ENCODE measurements at regions not wholly inside any gene's neighbourhood (a gene's known extent, or its start where the extent isn't known, plus 50 kb on each side); places are given as distances from the start of the nearest gene placed in this dataset.

GRCh38 chr9:82651474-82651873 is 411.5 kb downstream of the RASEF start (continued):
- TF ChIP-seq CEBPB (IDR thresholded peaks at IDR 0.05; ENCODE audit: low read depth): no peak
- TF ChIP-seq TCF7L2 (IDR thresholded peaks at IDR 0.05; ENCODE audit: borderline replicate concordance, extremely low read depth, insufficient read depth, insufficient read length): no peak
- TF ChIP-seq ZBTB33 (IDR thresholded peaks at IDR 0.05; ENCODE audit: extremely low read depth, insufficient replicate concordance, low read length): no peak

GRCh38 chr9:82665324-82665723 is 397.6 kb downstream of the RASEF start:
- intact Hi-C loops (cut with micrococcal nuclease): no loop called here
- H3K4me2 ChIP-seq (ENCODE audit: low read length): no peak overlapping the region
- no peak overlapping the region for H3K27ac ChIP-seq (ENCODE audit: low read depth, low read length)
- RAD21 ChIA-PET (ENCODE audit: low non-redundant PET in 1 of 2, low total read pairs in 2 of 2, uncharacterized antibody in 2 of 2, unreplicated experiment in 2 of 2): no interaction called here
- no peak overlapping the region for H2AFZ ChIP-seq (ENCODE audit: low read depth, low read length, poor library complexity, severe bottlenecking)
- no peak for ATAC-seq
- H3K4me3 ChIP-seq (replicated peaks in 1 of 2; ENCODE audit: low read depth in 1 of 2, low read length in 2 of 2): no peak overlapping the region
- no peak for TF ChIP-seq CTCF (IDR thresholded peaks at IDR 0.05 in 2 of 3, conservative IDR thresholded peaks at IDR 0.05 in 1 of 3; ENCODE audit: borderline replicate concordance in 1 of 3, insufficient read depth in 1 of 3, low read depth in 2 of 3, low read length in 2 of 3)
- no peak for TF ChIP-seq POLR2AphosphoS5 (IDR thresholded peaks at IDR 0.05; ENCODE audit: low read depth, low read length)
- no peak for TF ChIP-seq RAD21 (IDR thresholded peaks at IDR 0.05; ENCODE audit: low read depth)
- no peak for TF ChIP-seq CBX3 (IDR thresholded peaks at IDR 0.05; ENCODE audit: low read depth)
- TF ChIP-seq SIN3A (IDR thresholded peaks at IDR 0.05; ENCODE audit: low read depth): no peak
- no peak for TF ChIP-seq EGR1 (IDR thresholded peaks at IDR 0.05; ENCODE audit: low read depth)
- no peak for TF ChIP-seq SP1 (IDR thresholded peaks at IDR 0.05; ENCODE audit: low read depth)
- TF ChIP-seq, protein P1, sequence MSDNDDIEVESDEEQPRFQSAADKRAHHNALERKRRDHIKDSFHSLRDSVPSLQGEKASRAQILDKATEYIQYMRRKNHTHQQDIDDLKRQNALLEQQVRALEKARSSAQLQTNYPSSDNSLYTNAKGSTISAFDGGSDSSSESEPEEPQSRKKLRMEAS (IDR thresholded peaks at IDR 0.05): no peak
- no peak for TF ChIP-seq ELF1 (IDR thresholded peaks at IDR 0.05; ENCODE audit: borderline replicate concordance, low read depth)
- TF ChIP-seq ATF3 (IDR thresholded peaks at IDR 0.05): no peak
- no peak for TF ChIP-seq POLR2A (IDR thresholded peaks at IDR 0.05; ENCODE audit: borderline replicate concordance, extremely low read depth, insufficient read depth, insufficient read length)
- TF ChIP-seq EZH2phosphoT487 (IDR thresholded peaks at IDR 0.05; ENCODE audit: borderline replicate concordance): no peak
- TF ChIP-seq EZH2 (IDR thresholded peaks at IDR 0.05): no peak
- no peak for TF ChIP-seq JUND (IDR thresholded peaks at IDR 0.05)
- POLR2A ChIA-PET: no interaction called here
- CTCF ChIA-PET: no interaction called here
- no peaks in the 10 kb centered on the region for H3K36me3 ChIP-seq (ENCODE audit: control insufficient read depth in 1 of 2, insufficient read depth in 2 of 2, low read length in 2 of 2)
- no peaks in the 10 kb centered on the region for H3K9me2 ChIP-seq (ENCODE audit: insufficient read depth)
- BruUV-seq (replicated peaks): no TSS peak
- DNase-seq (ENCODE audit: low read depth, low spot score): no peak
- no peaks in the 10 kb centered on the region for H3K27me3 ChIP-seq (ENCODE audit: insufficient read depth, low read length)
- no peaks in the 10 kb centered on the region for H4K20me1 ChIP-seq (ENCODE audit: insufficient read depth)
- H3K4me1 ChIP-seq (ENCODE audit: control insufficient read depth in 1 of 2, insufficient read depth in 2 of 2, low read length in 2 of 2): no peaks in the 10 kb centered on the region
- H3K9me3 ChIP-seq (ENCODE audit: control insufficient read depth in 1 of 2, insufficient read depth in 1 of 2, low read depth in 1 of 2, low read length in 2 of 2): peaks cover 0 to 4% of the 10 kb centered on the region in 2 experiments; a peak in 1 of 4 replicates
- H3K9ac ChIP-seq (ENCODE audit: low read length): no peak overlapping the region
- no peaks in the 10 kb centered on the region for H3K79me2 ChIP-seq (ENCODE audit: insufficient read depth, low read length)
